ENCODE measurements at regions not wholly inside any gene's neighbourhood (a gene's known extent, or its start where the extent isn't known, plus 50 kb on each side); places are given as distances from the start of the nearest gene placed in this dataset.

- H3K4me3 ChIP-seq = no peak overlapping the region
- no peak overlapping the region for H3K27ac ChIP-seq
- in situ Hi-C loops (cut with MboI) = no loop called here
- no peaks in the 10 kb centered on the region for H3K36me3 ChIP-seq (ENCODE audit: low read depth)
- 91 to 98% methylated on average over 6 of the region's 6 CpGs for WGBS, 2 experiments (ENCODE audit: low coverage in 1 of 2, low lambda C conversion rate in 2 of 2, missing lambda C conversion rate in 2 of 2)
- no peak overlapping the region for H3K4me2 ChIP-seq (ENCODE audit: unreplicated experiment)
- no peaks in the 10 kb centered on the region for H3K79me2 ChIP-seq (ENCODE audit: insufficient read depth)
- no peak overlapping the region for H2AFZ ChIP-seq
- H3K4me1 ChIP-seq (ENCODE audit: insufficient read depth) = peaks cover 12% of the 10 kb centered on the region
- no peak overlapping the region for H3K9ac ChIP-seq
- no peak for TF ChIP-seq EZH2 (IDR thresholded peaks at IDR 0.05; ENCODE audit: insufficient read depth, poor library complexity, severe bottlenecking)
- TF ChIP-seq EZH2phosphoT487 (IDR thresholded peaks at IDR 0.05; ENCODE audit: insufficient read depth, low read depth) = no peak
- H3K9me3 ChIP-seq (ENCODE audit: low read depth) = no peaks in the 10 kb centered on the region
- H3K27me3 ChIP-seq (replicated peaks; ENCODE audit: insufficient read depth) = no peaks in the 10 kb centered on the region
- no peaks in the 10 kb centered on the region for H3K9me2 ChIP-seq (ENCODE audit: insufficient read depth)
- DNase-seq = no peak
- H3F3A ChIP-seq (ENCODE audit: insufficient read depth) = peaks cover 6% of the 10 kb centered on the region; the same call in 1 of the 2 replicates
- H4K20me1 ChIP-seq (ENCODE audit: insufficient read depth) = no peaks in the 10 kb centered on the region
These were observed 76.4 kb upstream of the PGRMC2 start for GRCh38 chr4:128363966-128364365.

GRCh38 chr4:128362760-128363159 lies 75.1 kb upstream of the PGRMC2 start:
- H4K20me1 ChIP-seq (ENCODE audit: insufficient read depth) = no peaks in the 10 kb centered on the region
- H2AFZ ChIP-seq = no peak overlapping the region
- WGBS, 2 experiments (ENCODE audit: low coverage in 1 of 2, low lambda C conversion rate in 2 of 2, missing lambda C conversion rate in 2 of 2) = 97 to 100% methylated on average over 1 of the region's 1 CpG
- no peak overlapping the region for H3K27ac ChIP-seq
- no peaks in the 10 kb centered on the region for H3K27me3 ChIP-seq (replicated peaks; ENCODE audit: insufficient read depth)
- in situ Hi-C loops (cut with MboI) = no loop called here
- no peaks in the 10 kb centered on the region for H3K79me2 ChIP-seq (ENCODE audit: insufficient read depth)
- H3K36me3 ChIP-seq (ENCODE audit: low read depth) = no peaks in the 10 kb centered on the region
- no peak for DNase-seq
- TF ChIP-seq EZH2phosphoT487 (IDR thresholded peaks at IDR 0.05; ENCODE audit: insufficient read depth, low read depth) = no peak
- TF ChIP-seq EZH2 (IDR thresholded peaks at IDR 0.05; ENCODE audit: insufficient read depth, poor library complexity, severe bottlenecking) = no peak
- peaks cover 18% of the 10 kb centered on the region for H3F3A ChIP-seq (ENCODE audit: insufficient read depth)
- H3K4me2 ChIP-seq (ENCODE audit: unreplicated experiment) = no peak overlapping the region
- H3K9ac ChIP-seq = no peak overlapping the region
- H3K4me3 ChIP-seq = no peak overlapping the region
- no peaks in the 10 kb centered on the region for H3K9me2 ChIP-seq (ENCODE audit: insufficient read depth)
- H3K9me3 ChIP-seq (ENCODE audit: low read depth) = no peaks in the 10 kb centered on the region
- H3K4me1 ChIP-seq (ENCODE audit: insufficient read depth) = peaks cover 24% of the 10 kb centered on the region

GRCh38 chr4:128359422-128359821 lies 71.8 kb upstream of the PGRMC2 start:
- no peak overlapping the region for H3K4me3 ChIP-seq
- no peaks in the 10 kb centered on the region for H4K20me1 ChIP-seq (ENCODE audit: insufficient read depth)
- no peaks in the 10 kb centered on the region for H3K9me3 ChIP-seq (ENCODE audit: low read depth)
- peaks cover 53% of the 10 kb centered on the region for H3K4me1 ChIP-seq (ENCODE audit: insufficient read depth)
- no peaks in the 10 kb centered on the region for H3K36me3 ChIP-seq (ENCODE audit: low read depth)
- no peak overlapping the region for H3K9ac ChIP-seq
- no peak for DNase-seq
- H3K4me2 ChIP-seq (ENCODE audit: unreplicated experiment) = no peak overlapping the region
- H3F3A ChIP-seq (ENCODE audit: insufficient read depth) = peaks cover 45% of the 10 kb centered on the region
- H3K27me3 ChIP-seq (replicated peaks; ENCODE audit: insufficient read depth) = no peaks in the 10 kb centered on the region
- H3K9me2 ChIP-seq (ENCODE audit: insufficient read depth) = no peaks in the 10 kb centered on the region
- TF ChIP-seq EZH2phosphoT487 (IDR thresholded peaks at IDR 0.05; ENCODE audit: insufficient read depth, low read depth) = no peak
- TF ChIP-seq EZH2 (IDR thresholded peaks at IDR 0.05; ENCODE audit: insufficient read depth, poor library complexity, severe bottlenecking) = no peak
- no peaks in the 10 kb centered on the region for H3K79me2 ChIP-seq (ENCODE audit: insufficient read depth)
- H2AFZ ChIP-seq = no peak overlapping the region
- H3K27ac ChIP-seq = no peak overlapping the region
- 95 to 96% methylated on average over 2 of the region's 2 CpGs for WGBS, 2 experiments (ENCODE audit: low coverage in 1 of 2, low lambda C conversion rate in 2 of 2, missing lambda C conversion rate in 2 of 2)
- in situ Hi-C loops (cut with MboI) = no loop called here

- DNase-seq = peak; percentile 22
- peak overlapping the region; percentile 37 for H3K27ac ChIP-seq
- H3F3A ChIP-seq (ENCODE audit: insufficient read depth) = peaks cover 50% of the 10 kb centered on the region
- H3K9me3 ChIP-seq (ENCODE audit: low read depth) = no peaks in the 10 kb centered on the region
- H3K4me1 ChIP-seq (ENCODE audit: insufficient read depth) = peaks cover 58% of the 10 kb centered on the region
- WGBS, 2 experiments (ENCODE audit: low coverage in 1 of 2, low lambda C conversion rate in 2 of 2, missing lambda C conversion rate in 2 of 2) = 33 to 40% methylated on average over 2 of the region's 2 CpGs
- in situ Hi-C loops (cut with MboI) = no loop called here
- peak overlapping the region; percentile 29; the same call in 1 of the 2 replicates for H3K4me3 ChIP-seq
- H4K20me1 ChIP-seq (ENCODE audit: insufficient read depth) = no peaks in the 10 kb centered on the region
- H3K4me2 ChIP-seq (ENCODE audit: unreplicated experiment) = peak overlapping the region; percentile 57
- no peaks in the 10 kb centered on the region for H3K27me3 ChIP-seq (replicated peaks; ENCODE audit: insufficient read depth)
- no peaks in the 10 kb centered on the region for H3K79me2 ChIP-seq (ENCODE audit: insufficient read depth)
- no peaks in the 10 kb centered on the region for H3K36me3 ChIP-seq (ENCODE audit: low read depth)
- no peak overlapping the region; the same call in 1 of the 2 replicates for H2AFZ ChIP-seq
- no peak overlapping the region for H3K9ac ChIP-seq
- H3K9me2 ChIP-seq (ENCODE audit: insufficient read depth) = no peaks in the 10 kb centered on the region
- TF ChIP-seq EZH2phosphoT487 (IDR thresholded peaks at IDR 0.05; ENCODE audit: insufficient read depth, low read depth) (no peak), EZH2 (IDR thresholded peaks at IDR 0.05; ENCODE audit: insufficient read depth, poor library complexity, severe bottlenecking) (no peak)
These were observed 71.3 kb upstream of the PGRMC2 start for GRCh38 chr4:128358913-128359279.

Measured in GM23248 (cell line).